ENCODE measurements at regions not wholly inside any gene's neighbourhood (a gene's known extent, or its start where the extent isn't known, plus 50 kb on each side); places are given as distances from the start of the nearest gene placed in this dataset.

DNA sequence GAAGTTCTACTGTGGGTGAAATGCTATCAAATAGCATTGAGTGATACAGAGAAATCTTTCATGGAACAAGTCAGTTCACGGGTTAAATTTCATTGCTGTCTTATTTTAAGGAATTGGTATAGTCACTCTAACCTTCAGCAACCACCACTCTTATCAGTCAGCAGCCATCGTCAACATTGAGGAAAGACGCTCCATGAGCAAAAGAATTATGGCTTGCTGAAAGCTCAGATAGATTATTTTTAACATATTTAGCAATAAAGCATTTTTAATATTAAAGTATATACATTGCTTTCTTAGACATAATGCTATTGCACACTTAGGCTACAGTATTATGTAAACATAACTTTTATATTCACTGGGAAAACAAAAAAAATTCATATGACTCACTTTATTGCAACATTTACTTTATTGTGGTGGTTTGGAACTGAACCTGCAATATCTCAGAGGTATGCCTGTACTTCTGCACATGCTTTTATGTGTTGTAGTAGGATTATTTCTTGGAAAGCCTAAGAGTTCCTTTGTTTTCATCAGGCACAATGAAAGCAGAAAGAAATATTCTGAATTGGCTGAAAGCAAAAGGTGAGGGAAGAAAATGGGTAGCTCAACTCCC, 586.7 kb downstream of the GBA3 start:
- TF ChIP-seq, protein P1, sequence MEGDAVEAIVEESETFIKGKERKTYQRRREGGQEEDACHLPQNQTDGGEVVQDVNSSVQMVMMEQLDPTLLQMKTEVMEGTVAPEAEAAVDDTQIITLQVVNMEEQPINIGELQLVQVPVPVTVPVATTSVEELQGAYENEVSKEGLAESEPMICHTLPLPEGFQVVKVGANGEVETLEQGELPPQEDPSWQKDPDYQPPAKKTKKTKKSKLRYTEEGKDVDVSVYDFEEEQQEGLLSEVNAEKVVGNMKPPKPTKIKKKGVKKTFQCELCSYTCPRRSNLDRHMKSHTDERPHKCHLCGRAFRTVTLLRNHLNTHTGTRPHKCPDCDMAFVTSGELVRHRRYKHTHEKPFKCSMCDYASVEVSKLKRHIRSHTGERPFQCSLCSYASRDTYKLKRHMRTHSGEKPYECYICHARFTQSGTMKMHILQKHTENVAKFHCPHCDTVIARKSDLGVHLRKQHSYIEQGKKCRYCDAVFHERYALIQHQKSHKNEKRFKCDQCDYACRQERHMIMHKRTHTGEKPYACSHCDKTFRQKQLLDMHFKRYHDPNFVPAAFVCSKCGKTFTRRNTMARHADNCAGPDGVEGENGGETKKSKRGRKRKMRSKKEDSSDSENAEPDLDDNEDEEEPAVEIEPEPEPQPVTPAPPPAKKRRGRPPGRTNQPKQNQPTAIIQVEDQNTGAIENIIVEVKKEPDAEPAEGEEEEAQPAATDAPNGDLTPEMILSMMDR (IDR thresholded peaks at IDR 0.05), result no peak
- TF ChIP-seq POLR2AphosphoS5 (IDR thresholded peaks at IDR 0.05) (no peak), POLR2A (IDR thresholded peaks at IDR 0.05; ENCODE audit: low read depth) (no peak), EP300 (IDR thresholded peaks at IDR 0.05) (no peak)

Measured in esophagus muscularis mucosa (tissue), 4 donors.